ENCODE measurements at regions not wholly inside any gene's neighbourhood (a gene's known extent, or its start where the extent isn't known, plus 50 kb on each side); places are given as distances from the start of the nearest gene placed in this dataset.

GRCh38 chr12:66739940-66740651 lies 61.2 kb upstream of the GRIP1 start:
- 27 to 46% methylated on average over 3 to 4 of the region's 4 CpGs for WGBS, 2 donors
- TF ChIP-seq, protein P1, sequence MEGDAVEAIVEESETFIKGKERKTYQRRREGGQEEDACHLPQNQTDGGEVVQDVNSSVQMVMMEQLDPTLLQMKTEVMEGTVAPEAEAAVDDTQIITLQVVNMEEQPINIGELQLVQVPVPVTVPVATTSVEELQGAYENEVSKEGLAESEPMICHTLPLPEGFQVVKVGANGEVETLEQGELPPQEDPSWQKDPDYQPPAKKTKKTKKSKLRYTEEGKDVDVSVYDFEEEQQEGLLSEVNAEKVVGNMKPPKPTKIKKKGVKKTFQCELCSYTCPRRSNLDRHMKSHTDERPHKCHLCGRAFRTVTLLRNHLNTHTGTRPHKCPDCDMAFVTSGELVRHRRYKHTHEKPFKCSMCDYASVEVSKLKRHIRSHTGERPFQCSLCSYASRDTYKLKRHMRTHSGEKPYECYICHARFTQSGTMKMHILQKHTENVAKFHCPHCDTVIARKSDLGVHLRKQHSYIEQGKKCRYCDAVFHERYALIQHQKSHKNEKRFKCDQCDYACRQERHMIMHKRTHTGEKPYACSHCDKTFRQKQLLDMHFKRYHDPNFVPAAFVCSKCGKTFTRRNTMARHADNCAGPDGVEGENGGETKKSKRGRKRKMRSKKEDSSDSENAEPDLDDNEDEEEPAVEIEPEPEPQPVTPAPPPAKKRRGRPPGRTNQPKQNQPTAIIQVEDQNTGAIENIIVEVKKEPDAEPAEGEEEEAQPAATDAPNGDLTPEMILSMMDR (IDR thresholded peaks at IDR 0.05), result no peak
- TF ChIP-seq POLR2A (IDR thresholded peaks at IDR 0.05), result no peak
- intact Hi-C loops (cut with DNase I), result no loop called here
- no peak overlapping the region for H3K27ac ChIP-seq
- no peak for DNase-seq
- no peaks in the 10 kb centered on the region for H3K27me3 ChIP-seq
- peaks cover 0 to 9% (median 0%) of the 10 kb centered on the region in 3 donors for H3K4me1 ChIP-seq
- no peak overlapping the region for H3K4me3 ChIP-seq
- H3K9me3 ChIP-seq, result no peaks in the 10 kb centered on the region
- H3K36me3 ChIP-seq, result no peaks in the 10 kb centered on the region

DNA sequence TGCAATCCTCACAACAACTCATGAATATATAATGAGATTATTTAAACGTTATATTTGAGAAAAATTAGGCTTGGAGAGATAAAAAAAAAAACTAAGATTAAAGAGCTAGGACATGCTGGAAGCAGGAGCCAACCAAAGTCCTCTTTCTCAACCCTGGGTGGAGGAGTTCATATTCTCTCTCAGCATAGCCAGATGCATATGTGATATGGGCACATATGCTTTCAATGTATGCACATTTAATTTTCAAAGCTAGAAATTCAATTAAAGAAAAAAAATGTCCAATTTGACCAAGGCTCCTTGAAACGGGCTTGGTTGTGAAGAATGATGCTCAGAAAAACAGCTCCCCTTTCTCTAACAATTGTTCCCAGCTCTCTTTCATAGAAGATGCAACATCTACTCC lies 61.9 kb upstream of the GRIP1 start:
- Histone ChIP-seq H3K9me3 (no peaks in the 10 kb centered on the region), H3K4me1 (peaks cover 0 to 9% (median 0%) of the 10 kb centered on the region in 3 donors), H3K4me3 (no peak overlapping the region), H3K36me3 (no peaks in the 10 kb centered on the region), H3K27me3 (no peaks in the 10 kb centered on the region), H3K27ac (no peak overlapping the region)
- DNase-seq, result no peak
- TF ChIP-seq, protein P1 (IDR thresholded peaks at IDR 0.05), result no peak
- no peak for TF ChIP-seq POLR2A (IDR thresholded peaks at IDR 0.05)
- WGBS, 2 donors, result 58 to 66% methylated on average over 2 of the region's 2 CpGs
- intact Hi-C loops (cut with DNase I), result no loop called here

DNA sequence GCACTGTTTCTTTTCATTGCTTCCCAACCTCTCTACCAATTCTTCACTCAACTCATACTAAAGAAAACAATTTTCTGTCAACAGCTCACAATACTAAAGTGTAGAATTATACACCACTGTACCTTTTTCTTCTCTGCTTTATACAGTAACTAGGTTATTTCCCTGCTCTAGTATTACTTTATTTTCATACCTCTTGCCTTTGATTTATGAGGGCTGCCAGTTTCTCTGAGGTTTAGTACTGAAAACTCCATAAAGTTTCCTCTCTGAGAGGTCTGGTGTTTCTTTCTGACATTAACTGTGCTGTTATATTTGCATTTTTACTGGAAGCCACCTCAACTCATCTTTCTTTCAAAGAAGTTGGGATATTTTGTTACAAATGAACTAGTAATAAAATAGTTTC lies 63.0 kb upstream of the GRIP1 start:
- H3K27ac ChIP-seq, result no peak overlapping the region
- TF ChIP-seq POLR2A (IDR thresholded peaks at IDR 0.05), result no peak
- TF ChIP-seq, protein P1 (IDR thresholded peaks at IDR 0.05), result no peak
- no peak for DNase-seq
- H3K4me1 ChIP-seq, result peaks cover 0 to 9% (median 0%) of the 10 kb centered on the region in 3 donors
- H3K9me3 ChIP-seq, result no peaks in the 10 kb centered on the region
- H3K4me3 ChIP-seq, result no peak overlapping the region
- no peaks in the 10 kb centered on the region for H3K36me3 ChIP-seq
- H3K27me3 ChIP-seq, result no peaks in the 10 kb centered on the region
- intact Hi-C loops (cut with DNase I), result no loop called here

- DNase-seq, result no peak
- Histone ChIP-seq H3K27ac (no peak overlapping the region), H3K27me3 (no peaks in the 10 kb centered on the region), H3K4me3 (no peak overlapping the region), H3K36me3 (no peaks in the 10 kb centered on the region), H3K4me1 (peaks cover 0 to 9% (median 0%) of the 10 kb centered on the region in 3 donors), H3K9me3 (no peaks in the 10 kb centered on the region)
- WGBS, 2 donors, result 74 to 87% methylated on average over 2 of the region's 2 CpGs
- TF ChIP-seq, protein P1 (IDR thresholded peaks at IDR 0.05), result no peak
- no peak for TF ChIP-seq POLR2A (IDR thresholded peaks at IDR 0.05)
- intact Hi-C loops (cut with DNase I), result no loop called here
Observed at GRCh38 chr12:66742508-66743367, 63.9 kb upstream of the GRIP1 start.

DNA sequence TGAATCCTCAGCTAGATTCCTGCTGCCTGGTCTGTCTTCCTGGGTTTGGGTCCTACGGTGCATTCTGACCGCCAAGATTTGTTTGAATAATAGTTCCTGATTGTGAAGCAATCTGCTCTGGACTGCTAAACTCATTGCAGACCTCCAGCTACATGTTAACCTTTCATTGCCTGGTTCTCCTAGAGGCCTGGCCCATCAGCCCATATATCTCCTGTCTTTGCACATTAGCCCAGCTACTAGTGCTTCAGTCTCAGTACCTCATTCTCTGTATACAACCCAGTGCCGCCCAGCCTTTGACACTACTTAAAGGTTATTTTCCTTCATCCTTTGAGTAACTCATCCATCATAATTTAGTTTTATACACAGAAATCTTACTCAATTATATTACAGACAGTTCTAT lies 65.6 kb upstream of the GRIP1 start:
- Histone ChIP-seq H3K9me3 (no peaks in the 10 kb centered on the region), H3K27me3 (no peaks in the 10 kb centered on the region), H3K4me3 (no peak overlapping the region), H3K36me3 (no peaks in the 10 kb centered on the region), H3K27ac (no peak overlapping the region), H3K4me1 (peaks cover 0 to 9% (median 0%) of the 10 kb centered on the region in 3 donors)
- no peak for DNase-seq
- TF ChIP-seq, protein P1 (IDR thresholded peaks at IDR 0.05), result no peak
- no peak for TF ChIP-seq POLR2A (IDR thresholded peaks at IDR 0.05)
- intact Hi-C loops (cut with DNase I), result no loop called here
- 71 to 75% methylated on average over 3 of the region's 3 CpGs for WGBS, 2 donors
